Left lung (tissue), 4 donors: ENCODE measurements at regions not wholly inside any gene's neighbourhood (a gene's known extent, or its start where the extent isn't known, plus 50 kb on each side); places are given as distances from the start of the nearest gene placed in this dataset.
A peak's percentile ranks its signal among the peaks of the same experiment; 100 is the strongest.

ENCODE experiments used
- ATAC-seq: fragments of 200-7000 bp; cut with Tn5 transposase; one replicate; pipeline ENCODE4 v1.9.1; 2020; ENCODE audit warnings: moderate library complexity
- DNase-seq, 4 donors: peaks; one replicate each; pipeline ENCODE4 v3.0.0-alpha.2; 2013 to 2020
- H3K27ac ChIP-seq, 2 donors: fragments of 200-600 bp; sonication (generic) in 1 of 2; one replicate each; pipeline versions ENCODE4 v1.5.0 to v1.8.0; 2020 to 2021
- H3K27me3 ChIP-seq, 2 donors: fragments of 200-600 bp; sonication (generic) in 1 of 2; one replicate each; pipeline versions ENCODE4 v1.5.0 to v1.8.0; 2020 to 2021
- H3K36me3 ChIP-seq, 2 donors: fragments of 200-600 bp; sonication (generic) in 1 of 2; one replicate each; pipeline versions ENCODE4 v1.5.0 to v1.8.0; 2020 to 2021
- H3K4me1 ChIP-seq, 2 donors: fragments of 200-600 bp; one replicate each; pipeline ENCODE4 v1.8.0; 2021
- H3K4me3 ChIP-seq, 2 donors: fragments of 200-600 bp; sonication (generic) in 1 of 2; one replicate each; pipeline versions ENCODE4 v1.5.0 to v1.8.0; 2020 to 2021; ENCODE audit warnings: mild to moderate bottlenecking in 1 of 2
- H3K9me3 ChIP-seq, 2 donors: fragments of 200-600 bp; sonication (generic) in 1 of 2; one replicate each; pipeline versions ENCODE4 v1.5.0 to v1.8.0; 2020 to 2021
- CTCF ChIP-seq, 2 donors: fragments of 200-600 bp; sonication (generic) in 1 of 2; IDR thresholded peaks; one replicate each; pipeline versions ENCODE4 v1.5.0 to v1.8.0; 2021; ENCODE audit warnings: antibody characterized with exemption in 2 of 2
- intact Hi-C, 2 donors: fragments of 100-400 bp; cut with DNase I; formaldehyde crosslinking; loops; one replicate each; pipeline versions ENCODE4 v1.11.2 to v1.14.2; 2022
- donor health status: DM: no; HTN: yes; CAD: no.
- donor health status: DM: no; HTN: no; CAD: no.

- no peaks in the 10 kb centered on the region for H3K9me3 ChIP-seq
- H3K27me3 ChIP-seq = no peaks in the 10 kb centered on the region
- no peaks in the 10 kb centered on the region for H3K36me3 ChIP-seq
- no peak overlapping the region for H3K4me3 ChIP-seq
- no peaks in the 10 kb centered on the region for H3K4me1 ChIP-seq
- no peak for ATAC-seq
- intact Hi-C loops = no loop called here
- DNase-seq = no peak
- no peak overlapping the region for H3K27ac ChIP-seq
- TF ChIP-seq CTCF (IDR thresholded peaks at IDR 0.05) = no peak
Measured at GRCh38 chr4:165588534-165589315, 209.9 kb downstream of the CPE start.

GRCh38 chr4:165592386-165592785, 213.6 kb downstream of the CPE start:
- no peaks in the 10 kb centered on the region for H3K4me1 ChIP-seq
- H3K27ac ChIP-seq = no peak overlapping the region
- no peaks in the 10 kb centered on the region for H3K27me3 ChIP-seq
- no peaks in the 10 kb centered on the region for H3K36me3 ChIP-seq
- no peak for TF ChIP-seq CTCF (IDR thresholded peaks at IDR 0.05)
- DNase-seq = no peak
- no peaks in the 10 kb centered on the region for H3K9me3 ChIP-seq
- intact Hi-C loops = no loop called here
- ATAC-seq = peak; percentile 52
- H3K4me3 ChIP-seq = no peak overlapping the region

GRCh38 chr4:165597581-165598480, 219.0 kb downstream of the CPE start:
- no peak overlapping the region for H3K27ac ChIP-seq
- no peak for DNase-seq

GRCh38 chr4:165600959-165601683, 222.3 kb downstream of the CPE start:
- H3K4me3 ChIP-seq = no peak overlapping the region
- H3K9me3 ChIP-seq = no peaks in the 10 kb centered on the region
- H3K27ac ChIP-seq = no peak overlapping the region
- H3K36me3 ChIP-seq = no peaks in the 10 kb centered on the region
- H3K4me1 ChIP-seq = no peaks in the 10 kb centered on the region
- TF ChIP-seq CTCF (IDR thresholded peaks at IDR 0.05) = no peak
- DNase-seq (no peak), ATAC-seq (no peak)
- H3K27me3 ChIP-seq = no peaks in the 10 kb centered on the region
- intact Hi-C loops = no loop called here

More at GRCh38 chr4:165597581-165598480, 219.0 kb downstream of the CPE start:
- H3K27me3 ChIP-seq = no peaks in the 10 kb centered on the region
- TF ChIP-seq CTCF (IDR thresholded peaks at IDR 0.05) = no peak
- no peak overlapping the region for H3K4me3 ChIP-seq
- intact Hi-C loops = no loop called here
- H3K4me1 ChIP-seq = no peaks in the 10 kb centered on the region
- H3K9me3 ChIP-seq = no peaks in the 10 kb centered on the region
- H3K36me3 ChIP-seq = no peaks in the 10 kb centered on the region
- no peak for ATAC-seq
